ENCODE measurements at regions not wholly inside any gene's neighbourhood (a gene's known extent, or its start where the extent isn't known, plus 50 kb on each side); places are given as distances from the start of the nearest gene placed in this dataset.

DNA sequence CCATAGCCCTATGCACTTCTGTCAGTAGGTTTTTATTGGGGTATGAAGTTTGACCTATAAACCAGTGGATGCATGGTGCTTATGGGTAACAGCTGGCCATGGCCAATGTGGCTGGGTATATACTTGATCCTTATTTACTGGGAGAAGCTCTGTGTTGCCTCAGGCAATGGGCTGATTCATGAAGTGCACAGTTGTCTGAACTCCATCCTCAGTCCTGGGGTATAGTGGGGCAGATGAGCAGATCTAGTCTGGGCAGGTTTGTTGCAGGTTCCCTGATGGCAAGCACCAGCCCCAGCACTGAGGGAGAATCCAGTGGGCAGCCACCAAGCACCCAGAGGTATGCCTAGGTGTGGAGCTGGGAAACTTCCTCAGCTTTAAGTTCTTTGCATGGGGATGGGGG is 274.4 kb downstream of the TDRD3 start:
- TF ChIP-seq POLR2AphosphoS5 (IDR thresholded peaks at IDR 0.05) = no peak
- no peak for TF ChIP-seq POLR2A (IDR thresholded peaks at IDR 0.05)
- no peak for TF ChIP-seq CTCF (IDR thresholded peaks at IDR 0.05)

Measured in gastroesophageal sphincter (tissue), 3 donors.